Common myeloid progenitor, CD34-positive (primary cell): ENCODE measurements at regions not wholly inside any gene's neighbourhood (a gene's known extent, or its start where the extent isn't known, plus 50 kb on each side); places are given as distances from the start of the nearest gene placed in this dataset.

Source experiments
- CTCF ChIA-PET: fragments of 350-600 bp; sonication (Branson Sonifier 250); formaldehyde crosslinking; loops from one replicate; lab custom pipeline; 2021; ENCODE audit warnings: antibody characterized with exemption; lab: Charles Lee
- POLR2A ChIA-PET: fragments of 350-600 bp; sonication (Branson Sonifier 250); formaldehyde crosslinking; loops from one replicate; lab custom pipeline; 2021; ENCODE audit warnings: antibody characterized with exemption; lab: Charles Lee
- DNase-seq, 3 donors: peaks; one replicate each; pipeline versions ENCODE4 v3.0.0 to v3.0.0-alpha.2; 2013
- H3K27ac ChIP-seq, 2 experiments: 1 replicate in 1 of 2; 2 replicates in 1 of 2; pipeline ENCODE4 v1.7.0; 2013; ENCODE audit warnings: inconsistent platforms in 2 of 2, low read length in 2 of 2, mild to moderate bottlenecking in 2 of 2, low read depth in 1 of 2, moderate library complexity in 1 of 2; ENCODE audit not compliant: severe bottlenecking in 2 of 2, insufficient read depth in 1 of 2, poor library complexity in 1 of 2
- H3K27me3 ChIP-seq, 5 experiments: replicated peaks in 2 of 5; 1 replicate in 3 of 5; 2 replicates in 2 of 5; pipeline versions ENCODE4 v1.6.1 to v1.7.0; 2013; ENCODE audit warnings: low read length in 4 of 5, mild to moderate bottlenecking in 2 of 5, moderate library complexity in 2 of 5, inconsistent platforms in 1 of 5; ENCODE audit not compliant: insufficient read depth in 5 of 5, control insufficient read depth in 4 of 5
- H3K36me3 ChIP-seq, 4 experiments: 1 replicate in 2 of 4; 2 replicates in 2 of 4; pipeline versions ENCODE4 v1.6.1 to v1.7.0; 2013; ENCODE audit warnings: low read length in 3 of 4, control low read depth in 1 of 4, mild to moderate bottlenecking in 1 of 4; ENCODE audit not compliant: control insufficient read depth in 4 of 4, insufficient read depth in 4 of 4
- H3K4me1 ChIP-seq, 4 experiments: 1 replicate in 3 of 4; 2 replicates in 1 of 4; pipeline versions ENCODE4 v1.6.1 to v1.7.1; 2013; ENCODE audit warnings: low read length in 3 of 4, mild to moderate bottlenecking in 3 of 4, control low read depth in 1 of 4, inconsistent platforms in 1 of 4, moderate library complexity in 1 of 4; ENCODE audit not compliant: control insufficient read depth in 4 of 4, insufficient read depth in 4 of 4; ENCODE audit errors: control extremely low read depth in 1 of 4
- H3K4me3 ChIP-seq, 7 experiments: 1 replicate in 4 of 7; 2 replicates in 3 of 7; pipeline versions ENCODE4 v1.5.1 to v1.7.0; 2013; ENCODE audit warnings: mild to moderate bottlenecking in 7 of 7, low read length in 6 of 7, moderate library complexity in 6 of 7, inconsistent platforms in 2 of 7, low read depth in 2 of 7, control low read depth in 1 of 7; ENCODE audit not compliant: insufficient read depth in 4 of 7, control insufficient read depth in 1 of 7; ENCODE audit errors: extremely low read depth in 1 of 7
- H3K9me3 ChIP-seq, 5 experiments: 1 replicate in 4 of 5; 2 replicates in 1 of 5; pipeline versions ENCODE4 v1.6.1 to v1.7.1; 2013; ENCODE audit warnings: low read length in 4 of 5, mild to moderate bottlenecking in 2 of 5, inconsistent platforms in 1 of 5, low read depth in 1 of 5, moderate library complexity in 1 of 5; ENCODE audit not compliant: control insufficient read depth in 4 of 5, insufficient read depth in 2 of 5; ENCODE audit errors: control extremely low read depth in 1 of 5
- WGBS: methylation state at CpG from one replicate; pipeline ENCODE4 v1.1.5; 2013; ENCODE audit not compliant: insufficient coverage; 5-methylcytosine and 5-hydroxymethylcytosine counted together

DNA sequence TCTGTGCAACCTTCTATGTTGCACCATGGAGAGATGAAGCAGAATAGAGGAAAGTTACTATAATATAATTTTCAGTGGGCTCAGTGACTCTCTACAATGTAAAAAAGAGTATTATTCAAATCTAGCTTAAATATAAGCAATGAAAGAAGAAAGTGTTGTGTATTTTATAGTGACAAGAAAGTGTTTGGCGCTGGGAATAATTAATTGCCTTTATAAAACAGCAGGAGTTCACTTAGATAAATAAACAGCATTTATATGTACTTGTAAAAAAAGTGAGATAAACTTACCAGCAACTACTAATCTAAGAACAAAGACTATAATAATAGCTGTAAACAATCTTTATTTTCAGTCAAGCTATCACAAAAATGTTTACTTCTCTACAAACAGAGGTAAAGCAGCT, 488.9 kb upstream of the PCDH10 start:
- no peak overlapping the region for H3K4me3 ChIP-seq
- no CpG with 5 or more reads among the region's 1 CpG for WGBS

GRCh38 chr4:132662456-132662855, 486.6 kb upstream of the PCDH10 start:
- ChIA-PET POLR2A (no interaction called here), CTCF (no interaction called here)
- Histone ChIP-seq H3K4me3 (no peak overlapping the region), H3K27me3 (no peaks in the 10 kb centered on the region), H3K9me3 (peaks cover 0 to under 1% (median 0%) of the 10 kb centered on the region in 5 experiments), H3K4me1 (no peaks in the 10 kb centered on the region), H3K27ac (no peak overlapping the region), H3K36me3 (no peaks in the 10 kb centered on the region)
- DNase-seq = no peak
- no CpG with 5 or more reads among the region's 1 CpG for WGBS

More for the DNA sequence above, 488.9 kb upstream of the PCDH10 start:
- H3K27ac ChIP-seq = no peak overlapping the region
- no peak for DNase-seq
- H3K36me3 ChIP-seq = no peaks in the 10 kb centered on the region
- H3K9me3 ChIP-seq = peaks cover 0 to 3% (median 0%) of the 10 kb centered on the region in 5 experiments
- ChIA-PET CTCF (no interaction called here), POLR2A (no interaction called here)
- no peaks in the 10 kb centered on the region for H3K27me3 ChIP-seq
- no peaks in the 10 kb centered on the region for H3K4me1 ChIP-seq

DNA sequence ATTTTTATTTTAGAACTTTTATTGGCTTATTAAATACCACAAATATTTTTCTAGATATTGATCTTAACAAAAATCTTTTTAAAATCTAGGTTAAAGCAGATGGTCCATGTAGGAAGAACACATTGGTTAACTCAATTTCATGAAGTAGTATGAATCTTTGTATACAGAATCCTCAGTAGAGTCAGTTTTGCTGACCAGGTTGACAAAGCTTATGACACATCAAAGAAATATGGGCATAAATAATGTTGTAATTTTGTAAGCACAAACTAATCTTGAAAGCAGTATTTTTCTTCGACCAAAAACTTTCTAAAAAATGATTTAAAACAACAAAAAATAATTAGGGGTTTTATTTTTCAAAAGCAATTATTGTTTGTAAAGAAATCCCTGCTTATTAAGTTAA, 479.3 kb upstream of the PCDH10 start:
- Histone ChIP-seq H3K4me3 (no peak overlapping the region), H3K27ac (no peak overlapping the region), H3K4me1 (no peaks in the 10 kb centered on the region), H3K9me3 (no peaks in the 10 kb centered on the region), H3K27me3 (no peaks in the 10 kb centered on the region), H3K36me3 (no peaks in the 10 kb centered on the region)
- POLR2A ChIA-PET = no interaction called here
- DNase-seq = no peak
- no CpG with 5 or more reads among the region's 1 CpG for WGBS
- CTCF ChIA-PET = no interaction called here

GRCh38 chr4:132670557-132670956, 478.5 kb upstream of the PCDH10 start:
- Histone ChIP-seq H3K4me1 (no peaks in the 10 kb centered on the region), H3K4me3 (no peak overlapping the region), H3K27me3 (no peaks in the 10 kb centered on the region), H3K36me3 (no peaks in the 10 kb centered on the region), H3K9me3 (no peaks in the 10 kb centered on the region), H3K27ac (no peak overlapping the region)
- DNase-seq = no peak
- ChIA-PET POLR2A (no interaction called here), CTCF (no interaction called here)
- WGBS = 100% methylated on average over 1 of the region's 1 CpG

DNA sequence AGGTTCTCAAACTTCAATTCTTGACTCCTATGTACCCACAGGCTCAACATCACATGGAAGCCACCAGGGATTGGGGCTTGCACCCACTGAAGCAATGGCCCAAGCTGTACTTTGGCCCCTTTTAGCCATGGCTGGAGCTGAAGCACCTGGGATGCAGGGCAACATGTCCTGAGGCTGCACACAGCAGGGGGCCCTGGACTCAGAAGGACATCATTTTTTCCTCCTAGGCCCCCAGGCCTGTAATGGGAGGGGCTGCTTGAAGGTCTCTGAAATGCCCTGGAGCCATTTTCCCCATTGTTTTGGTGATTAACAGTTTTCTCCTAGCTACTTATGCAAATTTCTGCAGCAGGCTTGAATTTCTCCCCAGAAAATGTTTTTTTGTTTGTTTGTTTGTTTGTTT, 465.1 kb upstream of the PCDH10 start:
- Histone ChIP-seq H3K9me3 (peaks cover 0 to 14% (median 5%) of the 10 kb centered on the region in 5 experiments), H3K36me3 (no peaks in the 10 kb centered on the region), H3K27me3 (no peaks in the 10 kb centered on the region), H3K4me3 (no peak overlapping the region), H3K27ac (no peak overlapping the region), H3K4me1 (no peaks in the 10 kb centered on the region)
- DNase-seq = no peak
- CTCF ChIA-PET = no interaction called here
- POLR2A ChIA-PET = no interaction called here

DNA sequence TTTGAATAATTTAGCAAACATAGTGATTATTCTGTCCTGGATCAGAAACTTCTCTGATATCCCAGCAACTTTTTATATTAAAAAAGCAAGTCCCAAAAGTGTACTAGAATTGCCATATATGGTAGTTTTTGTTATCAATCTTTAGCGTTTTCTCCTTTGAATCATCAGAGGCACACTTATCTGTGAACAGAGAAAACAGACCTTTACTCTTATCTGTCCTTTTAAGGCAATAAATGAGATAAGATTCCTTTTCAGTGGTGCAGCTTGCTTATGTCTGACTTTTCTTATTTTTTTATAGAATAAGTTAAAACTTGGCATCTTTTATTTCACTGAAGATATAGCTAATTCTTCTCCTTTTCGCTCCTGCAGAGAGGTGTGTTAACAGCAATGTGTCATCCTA, 458.1 kb upstream of the PCDH10 start:
- Histone ChIP-seq H3K9me3 (peaks cover 0 to 2% (median 0%) of the 10 kb centered on the region in 5 experiments), H3K36me3 (no peaks in the 10 kb centered on the region), H3K4me3 (no peak overlapping the region), H3K4me1 (no peaks in the 10 kb centered on the region), H3K27ac (no peak overlapping the region), H3K27me3 (no peaks in the 10 kb centered on the region)
- POLR2A ChIA-PET = no interaction called here
- no peak for DNase-seq
- no CpG with 5 or more reads among the region's 2 CpGs for WGBS
- CTCF ChIA-PET = no interaction called here

- no CpG with 5 or more reads among the region's 2 CpGs for WGBS
- H3K4me3 ChIP-seq = no peak overlapping the region
- H3K9me3 ChIP-seq = peaks cover 0 to 2% (median 0%) of the 10 kb centered on the region in 5 experiments
- no peaks in the 10 kb centered on the region for H3K4me1 ChIP-seq
- no peak for DNase-seq
- H3K36me3 ChIP-seq = no peaks in the 10 kb centered on the region
- ChIA-PET CTCF (no interaction called here), POLR2A (no interaction called here)
- H3K27me3 ChIP-seq = no peaks in the 10 kb centered on the region
- H3K27ac ChIP-seq = no peak overlapping the region
Measured at GRCh38 chr4:132691668-132692067, 457.4 kb upstream of the PCDH10 start.
